Embryonic facial prominence (tissue), 1 donor: ENCODE measurements at regions not wholly inside any gene's neighbourhood (a gene's known extent, or its start where the extent isn't known, plus 50 kb on each side); places are given as distances from the start of the nearest gene placed in this dataset.
A peak's percentile ranks its signal among the peaks of the same experiment; 100 is the strongest.

Source experiments
- DNase-seq: peaks from one replicate; pipeline ENCODE4 v3.0.0-alpha.2; 2016; ENCODE audit errors: extremely low spot score

- DNase-seq, result no peak
Observed at GRCh38 chr18:21162786-21163185, 51.2 kb upstream of the ROCK1 start.

DNA sequence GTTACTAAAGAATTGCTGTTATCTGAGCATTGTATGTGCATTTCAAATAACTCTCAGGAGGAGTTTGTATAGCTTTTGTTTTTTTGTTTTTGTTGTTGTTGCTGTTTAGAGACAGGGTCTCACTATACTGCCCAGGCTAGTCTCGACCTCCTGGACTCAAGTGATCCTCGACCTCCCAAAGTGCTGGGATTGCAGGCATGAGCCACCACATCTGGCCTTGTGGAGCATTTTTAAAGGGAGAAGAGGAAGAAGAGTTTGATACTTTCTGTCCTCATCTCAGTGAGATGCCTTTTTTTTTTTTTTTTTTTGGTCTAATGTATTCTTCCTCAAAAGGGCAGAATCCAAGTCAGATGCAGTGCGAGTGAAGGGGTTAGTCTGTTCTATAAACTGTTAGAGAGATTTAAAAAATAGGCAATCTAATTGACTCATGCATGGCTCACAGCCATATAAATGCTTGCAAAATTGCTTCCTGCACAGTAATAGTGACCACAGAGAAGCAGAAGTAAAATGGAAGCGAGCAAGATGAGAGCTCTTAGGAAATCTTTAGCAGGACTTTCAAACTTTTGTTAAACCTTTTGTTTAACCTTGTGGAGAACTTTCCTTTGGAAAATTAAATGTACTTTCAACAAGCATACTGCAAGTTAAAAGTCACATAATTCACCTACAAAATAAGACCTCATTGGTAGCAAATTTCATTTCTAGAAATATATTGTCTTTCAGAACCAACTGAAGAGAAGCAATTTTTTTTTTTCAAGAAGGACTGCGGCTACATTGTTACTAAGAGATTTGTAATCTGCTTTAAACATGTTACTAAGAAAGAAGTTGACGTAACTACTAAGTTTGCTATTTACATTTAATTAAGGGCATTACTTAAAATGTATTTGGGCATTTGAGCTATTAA, 52.3 kb upstream of the ROCK1 start:
- DNase-seq, result no peak

- DNase-seq, result no peak
Observed at GRCh38 chr18:21164548-21165095, 53.0 kb upstream of the ROCK1 start.

GRCh38 chr18:21167641-21168377, 56.2 kb upstream of the ROCK1 start:
- DNase-seq, result no peak

- no peak for DNase-seq
Observed at GRCh38 chr18:21168880-21169279, 57.3 kb upstream of the ROCK1 start.

GRCh38 chr18:21177822-21178221, 64.2 kb upstream of the GREB1L start:
- no peak for DNase-seq

DNA sequence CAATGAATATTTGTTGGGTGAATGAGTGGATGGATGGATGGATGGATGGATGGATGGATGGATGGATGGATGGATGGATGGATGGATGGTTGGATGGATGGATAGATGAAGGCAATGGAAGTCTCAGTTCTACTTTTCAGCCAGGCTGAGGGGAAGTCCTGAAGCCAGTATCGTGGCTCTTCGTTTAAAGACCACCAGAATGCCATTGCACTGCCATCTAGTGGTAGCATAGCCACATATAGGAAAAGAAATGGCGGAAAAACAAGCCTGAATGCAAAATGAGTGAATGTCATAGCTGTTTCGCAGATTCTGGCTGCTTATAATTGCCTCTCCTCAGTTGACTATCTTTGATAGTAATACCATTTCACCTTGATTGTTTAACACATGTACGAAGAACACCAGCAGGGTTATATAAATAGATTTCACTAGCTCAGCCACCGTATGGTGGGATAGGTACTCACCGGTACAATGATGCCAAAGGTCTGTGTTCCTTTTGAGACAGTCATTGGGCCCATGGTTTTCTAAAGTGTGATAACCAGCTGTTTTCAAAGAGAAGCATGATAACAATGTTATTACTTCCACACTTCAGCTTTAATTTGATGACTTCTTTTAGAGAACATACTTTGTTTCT, 62.3 kb upstream of the GREB1L start:
- DNase-seq, result peak; percentile 22

- no peak for DNase-seq
Observed at GRCh38 chr18:21180588-21180987, 61.4 kb upstream of the GREB1L start.

GRCh38 chr18:21181766-21182165, 60.3 kb upstream of the GREB1L start:
- no peak for DNase-seq

GRCh38 chr18:21183670-21184069, 58.4 kb upstream of the GREB1L start:
- no peak for DNase-seq

- DNase-seq, result no peak
Observed at GRCh38 chr18:21184396-21184996, 57.5 kb upstream of the GREB1L start.

GRCh38 chr18:21187886-21188285, 54.1 kb upstream of the GREB1L start:
- DNase-seq, result no peak

GRCh38 chr18:21191596-21192307, 50.3 kb upstream of the GREB1L start:
- no peak for DNase-seq
